Activated CD8-positive, alpha-beta T cell treated with anti-CD3 and anti-CD28 coated beads, Interleukin-2, amount 10 ng/mL, durations not matched to agents 7 days and 5 days (primary cell): ENCODE measurements at regions not wholly inside any gene's neighbourhood (a gene's known extent, or its start where the extent isn't known, plus 50 kb on each side); places are given as distances from the start of the nearest gene placed in this dataset.
"Not testable (repeated sequence)": the region's sequence is repeated elsewhere in the genome, so short reads cannot be mapped to it uniquely, and the experiment has no call there.

ENCODE experiments used
- ATAC-seq: fragments of 150-1000 bp; cut with Tn5 transposase; one replicate; pipeline ENCODE4 v1.10.0; 2021; ENCODE audit warnings: moderate library complexity
- CTCF ChIA-PET: fragments of 350-600 bp; sonication (Branson Sonifier 250); formaldehyde crosslinking; loops from one replicate; lab custom pipeline; 2021; ENCODE audit warnings: antibody characterized with exemption; lab: Charles Lee
- POLR2A ChIA-PET: fragments of 350-600 bp; sonication (Branson Sonifier 250); formaldehyde crosslinking; loops from one replicate; lab custom pipeline; 2021; ENCODE audit warnings: antibody characterized with exemption; lab: Charles Lee
- DNase-seq: peaks from one replicate; pipeline ENCODE4 v3.0.0-alpha.2; 2020
- H3K27ac Mint-ChIP-seq: one replicate; pipeline ENCODE4 v1.8.0; 2021; ENCODE audit warnings: mild to moderate bottlenecking, mixed read lengths
- H3K27me3 Mint-ChIP-seq: one replicate; pipeline ENCODE4 v1.8.0; 2021; ENCODE audit warnings: low read depth, mixed read lengths
- H3K36me3 Mint-ChIP-seq: one replicate; pipeline ENCODE4 v1.8.0; 2021; ENCODE audit warnings: low read depth, mixed read lengths
- H3K4me1 Mint-ChIP-seq: one replicate; pipeline ENCODE4 v1.8.0; 2021; ENCODE audit warnings: low read depth, mixed read lengths
- H3K4me3 Mint-ChIP-seq: one replicate; pipeline ENCODE4 v1.8.0; 2021; ENCODE audit warnings: mild to moderate bottlenecking, mixed read lengths
- H3K9me3 Mint-ChIP-seq: one replicate; pipeline ENCODE4 v1.8.0; 2022; ENCODE audit warnings: mixed read lengths; ENCODE audit not compliant: insufficient read depth

GRCh38 chr10:34010228-34010627 lies 675.8 kb upstream of the NRP1 start:
- H3K4me3 Mint-ChIP-seq, ATAC-seq, H3K27ac Mint-ChIP-seq, POLR2A ChIA-PET, CTCF ChIA-PET, H3K27me3 Mint-ChIP-seq, H3K9me3 Mint-ChIP-seq, H3K4me1 Mint-ChIP-seq, DNase-seq, H3K36me3 Mint-ChIP-seq: not testable (repeated sequence)

- ChIA-PET POLR2A (no interaction called here), CTCF (no interaction called here)
- Mint-ChIP-seq H3K4me3 (no peak overlapping the region), H3K36me3 (no peaks in the 10 kb centered on the region), H3K27ac (no peak overlapping the region), H3K4me1 (no peaks in the 10 kb centered on the region), H3K9me3 (no peaks in the 10 kb centered on the region), H3K27me3 (no peaks in the 10 kb centered on the region)
- ATAC-seq (no peak), DNase-seq (no peak)
Observed at GRCh38 chr10:34008656-34009055, 674.2 kb upstream of the NRP1 start.

GRCh38 chr10:34006471-34006870 lies 672.0 kb upstream of the NRP1 start:
- Mint-ChIP-seq H3K36me3 (no peaks in the 10 kb centered on the region), H3K27me3 (no peaks in the 10 kb centered on the region), H3K27ac (no peak overlapping the region), H3K4me3 (no peak overlapping the region), H3K4me1 (no peaks in the 10 kb centered on the region), H3K9me3 (no peaks in the 10 kb centered on the region)
- ChIA-PET POLR2A (no interaction called here), CTCF (no interaction called here)
- ATAC-seq (no peak), DNase-seq (no peak)

- no peaks in the 10 kb centered on the region for H3K36me3 Mint-ChIP-seq
Observed at GRCh38 chr10:34003561-34003960, 669.1 kb upstream of the NRP1 start.

GRCh38 chr10:34002896-34003295 lies 668.4 kb upstream of the NRP1 start:
- DNase-seq (no peak), ATAC-seq (no peak)
- ChIA-PET POLR2A (no interaction called here), CTCF (no interaction called here)
- H3K27me3 Mint-ChIP-seq, result no peaks in the 10 kb centered on the region
- H3K36me3 Mint-ChIP-seq, result no peaks in the 10 kb centered on the region
- no peak overlapping the region for H3K4me3 Mint-ChIP-seq
- H3K9me3 Mint-ChIP-seq, result no peaks in the 10 kb centered on the region
- no peaks in the 10 kb centered on the region for H3K4me1 Mint-ChIP-seq
- no peak overlapping the region for H3K27ac Mint-ChIP-seq

More at GRCh38 chr10:34003561-34003960, 669.1 kb upstream of the NRP1 start:
- H3K4me1 Mint-ChIP-seq, result no peaks in the 10 kb centered on the region
- ATAC-seq, result no peak
- POLR2A ChIA-PET, result no interaction called here
- H3K27me3 Mint-ChIP-seq, result no peaks in the 10 kb centered on the region
- H3K4me3 Mint-ChIP-seq, result no peak overlapping the region
- DNase-seq, result no peak
- H3K9me3 Mint-ChIP-seq, result no peaks in the 10 kb centered on the region
- CTCF ChIA-PET, result no interaction called here
- H3K27ac Mint-ChIP-seq, result no peak overlapping the region

GRCh38 chr10:34001831-34002230 lies 667.4 kb upstream of the NRP1 start:
- no peak for DNase-seq
- no peak for ATAC-seq
- ChIA-PET CTCF (no interaction called here), POLR2A (no interaction called here)
- Mint-ChIP-seq H3K36me3 (no peaks in the 10 kb centered on the region), H3K27ac (no peak overlapping the region), H3K4me1 (no peaks in the 10 kb centered on the region), H3K27me3 (no peaks in the 10 kb centered on the region), H3K4me3 (no peak overlapping the region), H3K9me3 (no peaks in the 10 kb centered on the region)

- H3K27me3 Mint-ChIP-seq, result no peaks in the 10 kb centered on the region
- no peaks in the 10 kb centered on the region for H3K9me3 Mint-ChIP-seq
- H3K4me1 Mint-ChIP-seq, result no peaks in the 10 kb centered on the region
- ATAC-seq (no peak), DNase-seq (no peak)
- H3K27ac Mint-ChIP-seq, result no peak overlapping the region
- ChIA-PET CTCF (no interaction called here), POLR2A (no interaction called here)
- no peak overlapping the region for H3K4me3 Mint-ChIP-seq
- no peaks in the 10 kb centered on the region for H3K36me3 Mint-ChIP-seq
Observed at GRCh38 chr10:34001087-34001580, 666.7 kb upstream of the NRP1 start.

- no peaks in the 10 kb centered on the region for H3K36me3 Mint-ChIP-seq
- no peaks in the 10 kb centered on the region for H3K9me3 Mint-ChIP-seq
- ATAC-seq (no peak), DNase-seq (no peak)
- no peaks in the 10 kb centered on the region for H3K27me3 Mint-ChIP-seq
- CTCF ChIA-PET, result no interaction called here
- POLR2A ChIA-PET, result no interaction called here
- H3K4me1 Mint-ChIP-seq, result no peaks in the 10 kb centered on the region
- no peak overlapping the region for H3K27ac Mint-ChIP-seq
- H3K4me3 Mint-ChIP-seq, result no peak overlapping the region
Observed at GRCh38 chr10:33993917-33994316, 659.5 kb upstream of the NRP1 start.

- ChIA-PET CTCF (no interaction called here), POLR2A (no interaction called here)
- Mint-ChIP-seq H3K9me3 (no peaks in the 10 kb centered on the region), H3K27ac (no peak overlapping the region), H3K4me1 (no peaks in the 10 kb centered on the region), H3K36me3 (no peaks in the 10 kb centered on the region), H3K27me3 (no peaks in the 10 kb centered on the region), H3K4me3 (no peak overlapping the region)
- no peak for DNase-seq
- ATAC-seq, result no peak
Observed at GRCh38 chr10:33991924-33992323, 657.5 kb upstream of the NRP1 start.

- POLR2A ChIA-PET, result no interaction called here
- Mint-ChIP-seq H3K4me3 (no peak overlapping the region), H3K36me3 (no peaks in the 10 kb centered on the region), H3K27me3 (no peaks in the 10 kb centered on the region), H3K27ac (no peak overlapping the region), H3K4me1 (no peaks in the 10 kb centered on the region), H3K9me3 (no peaks in the 10 kb centered on the region)
- DNase-seq (no peak), ATAC-seq (no peak)
- CTCF ChIA-PET, result no interaction called here
Observed at GRCh38 chr10:33986515-33986914, 652.0 kb upstream of the NRP1 start.

GRCh38 chr10:33986016-33986415 lies 651.5 kb upstream of the NRP1 start:
- no peak for ATAC-seq
- POLR2A ChIA-PET, result no interaction called here
- H3K27me3 Mint-ChIP-seq, result no peaks in the 10 kb centered on the region
- H3K4me3 Mint-ChIP-seq, result no peak overlapping the region
- CTCF ChIA-PET, result no interaction called here
- H3K9me3 Mint-ChIP-seq, result no peaks in the 10 kb centered on the region
- DNase-seq, result no peak
- no peak overlapping the region for H3K27ac Mint-ChIP-seq
- H3K4me1 Mint-ChIP-seq, result no peaks in the 10 kb centered on the region
- H3K36me3 Mint-ChIP-seq, result no peaks in the 10 kb centered on the region

GRCh38 chr10:33982995-33983394 lies 648.5 kb upstream of the NRP1 start:
- ChIA-PET CTCF (no interaction called here), POLR2A (no interaction called here)
- no peak for ATAC-seq
- Mint-ChIP-seq H3K9me3 (no peaks in the 10 kb centered on the region), H3K36me3 (no peaks in the 10 kb centered on the region), H3K4me3 (no peak overlapping the region), H3K4me1 (no peaks in the 10 kb centered on the region), H3K27ac (no peak overlapping the region), H3K27me3 (no peaks in the 10 kb centered on the region)
- DNase-seq, result no peak

- H3K36me3 Mint-ChIP-seq, result no peaks in the 10 kb centered on the region
- no peak overlapping the region for H3K27ac Mint-ChIP-seq
- H3K4me1 Mint-ChIP-seq, result no peaks in the 10 kb centered on the region
- ChIA-PET CTCF (no interaction called here), POLR2A (no interaction called here)
- H3K4me3 Mint-ChIP-seq, result no peak overlapping the region
- ATAC-seq, result no peak
- H3K9me3 Mint-ChIP-seq, result no peaks in the 10 kb centered on the region
- H3K27me3 Mint-ChIP-seq, result no peaks in the 10 kb centered on the region
- no peak for DNase-seq
Observed at GRCh38 chr10:33981301-33981700, 646.8 kb upstream of the NRP1 start.
